GM12892 (cell line): ENCODE measurements at regions not wholly inside any gene's neighbourhood (a gene's known extent, or its start where the extent isn't known, plus 50 kb on each side); places are given as distances from the start of the nearest gene placed in this dataset.

Experiments
- DNase-seq: peaks from one replicate; pipeline ENCODE4 v3.0.0; 2011; ENCODE audit not compliant: insufficient read length
- FAIRE-seq: peaks from 2 replicates; lab custom pipeline; 2011; peaks lifted over from hg19 to GRCh38; lab: Jason Lieb, UNC
- POLR2A ChIP-seq: IDR thresholded peaks from 2 replicates; pipeline ENCODE4 v1.6.1; 2011; ENCODE audit warnings: low read depth, low read length, control low read depth
- POLR2AphosphoS5 ChIP-seq: IDR thresholded peaks from 2 replicates; pipeline ENCODE4 v1.6.1; 2011; ENCODE audit warnings: low read depth, low read length, control low read depth
- TAF1 ChIP-seq: IDR thresholded peaks from 2 replicates; pipeline ENCODE4 v1.6.1; 2011; ENCODE audit warnings: low read depth, mild to moderate bottlenecking, control low read depth, low read length, borderline replicate concordance

GRCh38 chr1:9473032-9473807 lies 66.0 kb upstream of the SLC25A33 start:
- TF ChIP-seq POLR2A = no peak
- no peak for TF ChIP-seq POLR2AphosphoS5
- no peak for TF ChIP-seq TAF1
- DNase-seq = no peak
- no peak for FAIRE-seq

- DNase-seq (no peak), FAIRE-seq (no peak)
- TF ChIP-seq TAF1 (no peak), POLR2AphosphoS5 (no peak), POLR2A (no peak)
Observed at GRCh38 chr1:9475061-9475627, 64.1 kb upstream of the SLC25A33 start.

- DNase-seq (no peak), FAIRE-seq (no peak)
- TF ChIP-seq POLR2A = no peak
- no peak for TF ChIP-seq POLR2AphosphoS5
- TF ChIP-seq TAF1 = no peak
Observed at GRCh38 chr1:9476790-9477463, 62.3 kb upstream of the SLC25A33 start.

GRCh38 chr1:9477535-9477934 lies 61.7 kb upstream of the SLC25A33 start:
- FAIRE-seq (no peak), DNase-seq (no peak)
- no peak for TF ChIP-seq TAF1
- TF ChIP-seq POLR2AphosphoS5 = no peak
- TF ChIP-seq POLR2A = no peak

- TF ChIP-seq TAF1 (no peak), POLR2A (no peak), POLR2AphosphoS5 (no peak)
- no peak for FAIRE-seq
- no peak for DNase-seq
Observed at GRCh38 chr1:9478021-9478420, 61.2 kb upstream of the SLC25A33 start.

- FAIRE-seq (no peak), DNase-seq (no peak)
- no peak for TF ChIP-seq POLR2A
- TF ChIP-seq POLR2AphosphoS5 = no peak
- no peak for TF ChIP-seq TAF1
Observed at GRCh38 chr1:9481048-9481447, 58.2 kb upstream of the SLC25A33 start.

- no peak for DNase-seq
- FAIRE-seq = no peak
- TF ChIP-seq POLR2A = no peak
- TF ChIP-seq POLR2AphosphoS5 = no peak
- no peak for TF ChIP-seq TAF1
Observed at GRCh38 chr1:9482403-9482802, 56.9 kb upstream of the SLC25A33 start.

GRCh38 chr1:9482816-9483572 lies 56.3 kb upstream of the SLC25A33 start:
- DNase-seq (no peak), FAIRE-seq (no peak)
- TF ChIP-seq TAF1 (no peak), POLR2AphosphoS5 (no peak), POLR2A (no peak)

- DNase-seq (no peak), FAIRE-seq (no peak)
- TF ChIP-seq POLR2AphosphoS5 (no peak), POLR2A (no peak), TAF1 (no peak)
Observed at GRCh38 chr1:9486466-9487140, 52.7 kb upstream of the SLC25A33 start.
